22Rv1 (cell line): ENCODE measurements at regions not wholly inside any gene's neighbourhood (a gene's known extent, or its start where the extent isn't known, plus 50 kb on each side); places are given as distances from the start of the nearest gene placed in this dataset.

Experiments
- H3K27ac ChIP-seq: fragments of 450-650 bp; 2 replicates; pipeline ENCODE4 v1.5.1; 2017
- ZFX ChIP-seq: fragments of 450-650 bp; IDR thresholded peaks from 2 replicates; pipeline ENCODE4 v1.6.1; 2017; ENCODE audit warnings: antibody characterized with exemption, borderline replicate concordance
- TF ChIP-seq, protein P1 (sequence below): fragments of 450-650 bp; IDR thresholded peaks from 2 replicates; pipeline ENCODE4 v1.5.1; 2017; ENCODE audit warnings: mild to moderate bottlenecking

DNA sequence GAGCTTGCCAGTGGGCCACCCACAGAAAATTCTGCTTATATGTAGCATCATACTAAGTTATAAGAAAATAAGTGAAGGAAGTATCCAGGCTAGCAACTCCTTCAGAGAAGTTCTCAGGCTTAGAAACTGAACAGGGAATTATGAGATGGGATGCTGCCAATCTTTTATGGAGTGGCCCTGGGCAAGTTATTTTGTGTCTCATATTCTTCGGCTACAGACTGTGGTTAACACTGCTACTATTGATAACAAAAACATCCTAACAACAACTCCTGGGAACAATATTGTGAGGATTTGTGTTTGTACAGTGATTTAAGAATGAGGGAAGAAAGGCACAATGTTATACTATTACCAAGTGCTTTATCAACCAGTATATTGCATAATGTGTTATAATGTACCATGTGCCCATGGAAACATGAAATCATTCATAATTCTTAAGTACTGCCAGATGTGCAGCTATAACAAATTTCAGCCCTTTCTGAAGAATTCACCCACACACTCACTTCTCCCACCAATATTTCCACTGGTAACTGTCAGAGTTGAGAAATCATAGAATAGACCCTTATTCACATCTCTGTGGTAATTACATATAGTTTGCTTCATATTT is 113.3 kb upstream of the SOX5 start:
- TF ChIP-seq, protein P1, sequence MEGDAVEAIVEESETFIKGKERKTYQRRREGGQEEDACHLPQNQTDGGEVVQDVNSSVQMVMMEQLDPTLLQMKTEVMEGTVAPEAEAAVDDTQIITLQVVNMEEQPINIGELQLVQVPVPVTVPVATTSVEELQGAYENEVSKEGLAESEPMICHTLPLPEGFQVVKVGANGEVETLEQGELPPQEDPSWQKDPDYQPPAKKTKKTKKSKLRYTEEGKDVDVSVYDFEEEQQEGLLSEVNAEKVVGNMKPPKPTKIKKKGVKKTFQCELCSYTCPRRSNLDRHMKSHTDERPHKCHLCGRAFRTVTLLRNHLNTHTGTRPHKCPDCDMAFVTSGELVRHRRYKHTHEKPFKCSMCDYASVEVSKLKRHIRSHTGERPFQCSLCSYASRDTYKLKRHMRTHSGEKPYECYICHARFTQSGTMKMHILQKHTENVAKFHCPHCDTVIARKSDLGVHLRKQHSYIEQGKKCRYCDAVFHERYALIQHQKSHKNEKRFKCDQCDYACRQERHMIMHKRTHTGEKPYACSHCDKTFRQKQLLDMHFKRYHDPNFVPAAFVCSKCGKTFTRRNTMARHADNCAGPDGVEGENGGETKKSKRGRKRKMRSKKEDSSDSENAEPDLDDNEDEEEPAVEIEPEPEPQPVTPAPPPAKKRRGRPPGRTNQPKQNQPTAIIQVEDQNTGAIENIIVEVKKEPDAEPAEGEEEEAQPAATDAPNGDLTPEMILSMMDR, result no peak
- TF ChIP-seq ZFX, result no peak
- no peak overlapping the region for H3K27ac ChIP-seq

DNA sequence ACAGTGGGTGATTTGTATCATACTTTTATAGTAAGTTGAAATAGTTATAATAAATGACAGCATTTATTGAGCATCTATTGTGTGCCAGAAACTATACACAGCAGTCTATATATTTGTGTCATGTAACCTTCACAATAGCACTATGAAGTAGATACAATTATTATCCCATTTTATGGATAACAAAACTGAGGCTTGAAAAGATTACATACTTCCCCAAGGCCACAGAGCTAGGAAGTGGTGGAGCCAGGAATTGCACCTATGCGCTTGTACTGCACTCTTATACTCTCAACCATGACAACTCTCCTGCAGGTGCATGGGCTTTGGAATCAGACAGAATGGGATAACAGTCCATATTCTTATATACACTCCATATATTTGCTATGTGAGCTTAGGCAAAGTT is 110.6 kb upstream of the SOX5 start:
- H3K27ac ChIP-seq, result no peak overlapping the region
- TF ChIP-seq, protein P1, result no peak
- TF ChIP-seq ZFX, result no peak

DNA sequence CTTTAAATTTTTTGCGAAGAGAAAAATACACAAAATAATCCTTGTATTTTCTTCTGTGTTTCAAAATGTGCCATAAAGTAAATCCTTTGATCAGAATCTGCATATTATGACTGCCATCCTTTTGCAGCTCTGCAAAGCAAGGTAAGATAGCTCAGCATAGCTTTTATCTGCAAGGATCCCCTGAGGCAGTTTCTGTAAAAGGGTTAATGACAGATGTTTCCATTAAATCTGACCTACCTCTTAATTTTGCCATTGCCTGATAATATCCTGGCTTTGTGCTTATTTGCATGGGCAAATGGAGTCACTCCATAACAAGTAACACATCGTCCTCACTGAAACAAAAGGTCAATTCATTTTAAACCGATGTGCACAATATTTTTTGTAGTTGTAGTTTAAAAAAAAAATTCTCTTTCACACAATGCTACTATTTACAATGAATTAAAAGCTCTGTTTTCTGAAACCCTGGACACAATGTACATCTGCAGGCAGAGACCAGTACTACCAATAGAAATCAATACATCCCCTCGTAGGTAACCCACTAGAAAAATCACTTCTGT is 108.5 kb upstream of the SOX5 start:
- TF ChIP-seq, protein P1, result no peak

DNA sequence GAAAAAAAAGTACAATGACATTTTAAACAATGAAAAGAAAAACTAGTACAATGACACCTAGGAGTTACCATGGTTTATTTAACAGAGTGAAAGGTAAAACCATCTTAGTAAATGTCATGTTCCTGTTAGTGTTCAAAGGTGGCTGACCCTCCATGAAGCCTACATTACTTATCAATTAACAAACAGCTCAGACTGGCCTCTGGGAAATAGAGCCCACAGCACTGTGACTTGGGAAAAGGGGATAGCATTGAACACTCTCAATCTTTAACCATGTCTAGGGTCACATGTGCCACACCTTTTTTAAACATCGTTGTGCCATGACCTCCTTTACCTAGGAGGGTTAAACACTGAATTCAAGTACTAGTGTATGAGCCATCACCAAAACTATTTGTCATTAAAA is 106.3 kb upstream of the SOX5 start:
- TF ChIP-seq, protein P1, result no peak
- TF ChIP-seq ZFX, result no peak

More for the DNA sequence above, 108.5 kb upstream of the SOX5 start:
- H3K27ac ChIP-seq, result no peak overlapping the region

DNA sequence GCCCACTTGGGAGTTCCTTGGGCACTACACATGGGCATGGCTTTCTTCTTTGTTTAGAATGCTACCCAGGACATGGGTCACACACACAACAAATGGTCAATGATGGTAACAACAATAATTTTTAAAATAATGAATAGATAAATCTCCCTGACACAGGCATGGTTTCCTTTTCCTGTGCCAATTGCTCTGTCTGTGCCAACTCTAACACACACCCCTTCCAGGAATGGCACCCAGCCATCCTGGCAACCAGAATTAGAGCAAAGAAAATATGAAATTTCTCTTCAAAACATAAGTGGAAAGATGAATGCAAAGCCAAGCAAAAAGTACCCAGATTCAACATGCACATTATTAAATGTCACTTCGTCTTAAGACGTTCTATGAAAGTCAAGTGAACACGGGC is 104.9 kb upstream of the SOX5 start:
- H3K27ac ChIP-seq, result no peak overlapping the region
- TF ChIP-seq ZFX, result no peak
- TF ChIP-seq, protein P1, result no peak

More for the DNA sequence above, 106.3 kb upstream of the SOX5 start:
- no peak overlapping the region for H3K27ac ChIP-seq

DNA sequence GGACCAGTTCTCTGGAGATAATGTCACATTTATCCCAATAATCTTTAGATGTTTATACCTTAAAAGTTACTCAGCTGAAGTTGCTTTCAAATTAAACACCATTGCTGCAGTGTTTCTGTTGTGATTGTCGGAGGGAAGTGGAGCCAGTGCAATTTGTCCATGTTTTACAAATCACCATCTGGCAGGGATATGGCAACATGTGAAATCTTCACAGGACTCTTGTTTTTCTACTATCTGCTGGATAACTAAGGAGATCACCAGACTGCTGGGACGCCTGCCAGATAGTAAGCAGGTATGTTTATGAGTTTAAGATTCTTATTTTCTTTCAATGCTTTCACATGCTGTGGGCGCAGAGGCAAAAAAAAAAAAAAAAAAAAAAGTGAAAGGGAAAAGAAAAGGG is 100.3 kb upstream of the SOX5 start:
- TF ChIP-seq, protein P1, result no peak
- no peak for TF ChIP-seq ZFX
- H3K27ac ChIP-seq, result no peak overlapping the region

DNA sequence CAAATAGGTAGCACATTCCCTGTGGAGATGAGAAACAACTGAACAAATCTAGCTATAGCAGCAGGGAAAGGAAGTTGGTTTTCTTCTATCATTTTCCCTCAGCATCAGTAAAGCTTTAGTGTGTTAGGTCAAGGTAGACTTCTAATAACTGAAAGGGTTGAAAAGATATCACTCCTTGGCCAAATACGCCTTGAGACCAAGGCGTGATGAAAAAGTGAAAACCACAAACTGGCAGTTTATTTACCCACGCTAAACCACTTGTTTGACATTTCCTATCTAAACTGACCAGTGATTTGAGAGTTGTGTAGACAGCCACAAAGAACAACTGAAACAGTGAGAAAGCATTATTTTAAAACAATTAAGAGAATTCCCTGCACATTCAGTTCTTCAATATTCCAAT is 99.6 kb upstream of the SOX5 start:
- no peak for TF ChIP-seq ZFX
- TF ChIP-seq, protein P1, result no peak
- H3K27ac ChIP-seq, result no peak overlapping the region
